GM23338 (cell line): ENCODE measurements at regions not wholly inside any gene's neighbourhood (a gene's known extent, or its start where the extent isn't known, plus 50 kb on each side); places are given as distances from the start of the nearest gene placed in this dataset.

ENCODE experiments used
- CREB1 ChIP-seq: fragments of 250-450 bp; sonication (Bioruptor Pico); IDR thresholded peaks from 2 replicates; pipeline ENCODE4 v1.5.0; 2020; ENCODE audit warnings: low read depth, mild to moderate bottlenecking, moderate library complexity
- CTCF ChIP-seq, 2 experiments: fragments of 200-600 bp in 1 of 2; sonication (generic) in 1 of 2; conservative IDR thresholded peaks; 2 replicates each; pipeline versions ENCODE4 v1.5.1 to v1.6.1; 2016 to 2017; ENCODE audit warnings: antibody characterized with exemption in 2 of 2, low read depth in 2 of 2, mild to moderate bottlenecking in 2 of 2, moderate library complexity in 1 of 2
- ETS1 ChIP-seq: IDR thresholded peaks from 2 replicates; pipeline ENCODE4 v1.6.1; 2016; ENCODE audit warnings: antibody characterized with exemption
- EZH2 ChIP-seq: fragments of 200-600 bp; sonication (generic); IDR thresholded peaks from one replicate; pipeline ENCODE4 v1.8.0; 2017; ENCODE audit warnings: antibody characterized with exemption, mild to moderate bottlenecking, low read depth; ENCODE audit not compliant: unreplicated experiment
- EZH2phosphoT487 ChIP-seq: fragments of 200-600 bp; sonication (generic); IDR thresholded peaks from one replicate; pipeline ENCODE4 v1.8.1; 2018; ENCODE audit warnings: antibody characterized with exemption; ENCODE audit not compliant: unreplicated experiment
- JUNB ChIP-seq: IDR thresholded peaks from one replicate; pipeline ENCODE4 v1.6.1; 2016; ENCODE audit warnings: antibody characterized with exemption; ENCODE audit not compliant: unreplicated experiment
- NANOG ChIP-seq: IDR thresholded peaks from 2 replicates; pipeline ENCODE4 v1.6.1; 2016; ENCODE audit warnings: antibody characterized with exemption, borderline replicate concordance
- POLR2AphosphoS5 ChIP-seq: IDR thresholded peaks from 2 replicates; pipeline ENCODE4 v1.6.1; 2016; ENCODE audit warnings: antibody characterized with exemption, low read depth
- REST ChIP-seq: IDR thresholded peaks from one replicate; pipeline ENCODE4 v1.6.1; 2018; ENCODE audit warnings: antibody characterized with exemption; ENCODE audit not compliant: unreplicated experiment
- STAT1 ChIP-seq: IDR thresholded peaks from one replicate; pipeline ENCODE4 v1.6.1; 2016; ENCODE audit warnings: antibody characterized with exemption; ENCODE audit not compliant: unreplicated experiment
- ZNF114 ChIP-seq: fragments of 250-450 bp; sonication (Bioruptor Pico); IDR thresholded peaks from 2 replicates; pipeline ENCODE4 v1.5.0; 2020; ENCODE audit warnings: mild to moderate bottlenecking, moderate library complexity
- ZNF331 ChIP-seq: fragments of 250-450 bp; sonication (Bioruptor Pico); IDR thresholded peaks from 2 replicates; pipeline ENCODE4 v1.5.0; 2020; ENCODE audit warnings: low read depth, mild to moderate bottlenecking, moderate library complexity
- ZNF462 ChIP-seq: fragments of 250-450 bp; sonication (Bioruptor Pico); IDR thresholded peaks from 2 replicates; pipeline ENCODE4 v1.5.0; 2020; ENCODE audit warnings: mild to moderate bottlenecking, moderate library complexity

- TF ChIP-seq CTCF (conservative IDR thresholded peaks at IDR 0.05; ENCODE audit: low read depth in 2 of 2) (no peak), EZH2 (no peak), POLR2AphosphoS5 (no peak), EZH2phosphoT487 (no peak), ZNF331 (CRISPR knock-in tag) (no peak), REST (no peak), ZNF114 (CRISPR knock-in tag) (no peak), CREB1 (CRISPR knock-in tag) (no peak), JUNB (no peak), NANOG (no peak), ETS1 (no peak), STAT1 (no peak), ZNF462 (no peak)
These were observed 112.3 kb upstream of the SETBP1 start for GRCh38 chr18:44568342-44568741.
